ENCODE measurements at regions not wholly inside any gene's neighbourhood (a gene's known extent, or its start where the extent isn't known, plus 50 kb on each side); places are given as distances from the start of the nearest gene placed in this dataset.

GRCh38 chr11:130562549-130562948 lies 114.1 kb downstream of the ADAMTS15 start:
- TF ChIP-seq POLR2A (IDR thresholded peaks at IDR 0.05; ENCODE audit: low read length), result no peak
- no peak for TF ChIP-seq GATA1 (IDR thresholded peaks at IDR 0.05; ENCODE audit: low read depth, low read length)
